ENCODE measurements at regions not wholly inside any gene's neighbourhood (a gene's known extent, or its start where the extent isn't known, plus 50 kb on each side); places are given as distances from the start of the nearest gene placed in this dataset.

- TF ChIP-seq EZH2 (IDR thresholded peaks at IDR 0.05; ENCODE audit: low read length) (no peak), CTCF (optimal IDR thresholded peaks at IDR 0.05 in 1 of 3, IDR thresholded peaks at IDR 0.05 in 1 of 3, conservative IDR thresholded peaks at IDR 0.05 in 1 of 3; ENCODE audit: extremely low read depth in 1 of 3, insufficient read depth in 2 of 3, low read length in 3 of 3) (no peak)
These were observed 71.3 kb upstream of the IFNE start for GRCh38 chr9:21553441-21553840.
